SK-N-SH treated with all-trans-retinoic acid at 6 μM for 48 hours (cell line): ENCODE measurements at regions not wholly inside any gene's neighbourhood (a gene's known extent, or its start where the extent isn't known, plus 50 kb on each side); places are given as distances from the start of the nearest gene placed in this dataset.

Experiments
- ATAC-seq: fragments of 200-7000 bp; cut with Tn5 transposase; 3 replicates; pipeline ENCODE4 v1.9.1; 2020; ENCODE audit warnings: mild to moderate bottlenecking, moderate library complexity
- BACH2 ChIP-seq: fragments of 250-450 bp; sonication (Bioruptor Pico); IDR thresholded peaks from 2 replicates; pipeline ENCODE4 v1.9.0; 2021; ENCODE audit warnings: mild to moderate bottlenecking, borderline replicate concordance
- CSDC2 ChIP-seq: fragments of 250-450 bp; sonication (Bioruptor Pico); IDR thresholded peaks from 2 replicates; pipeline ENCODE4 v1.5.0; 2020; ENCODE audit warnings: mild to moderate bottlenecking, moderate library complexity
- ESRRG ChIP-seq: fragments of 250-450 bp; sonication (Bioruptor Pico); IDR thresholded peaks from 2 replicates; pipeline ENCODE4 v1.6.1; 2021; ENCODE audit warnings: mild to moderate bottlenecking
- GLIS3 ChIP-seq: fragments of 250-450 bp; sonication (Bioruptor Pico); IDR thresholded peaks from 2 replicates; pipeline ENCODE4 v1.5.0; 2020; ENCODE audit warnings: mild to moderate bottlenecking, moderate library complexity
- ISL1 ChIP-seq: fragments of 250-450 bp; sonication (Bioruptor Pico); IDR thresholded peaks from 2 replicates; pipeline ENCODE4 v2.1.2; 2022; ENCODE audit warnings: mild to moderate bottlenecking, moderate library complexity
- OSR1 ChIP-seq: fragments of 250-450 bp; sonication (Bioruptor Pico); IDR thresholded peaks from 2 replicates; pipeline ENCODE4 v1.8.0; 2022; ENCODE audit warnings: moderate library complexity, mild to moderate bottlenecking, inconsistent platforms
- POU6F1 ChIP-seq: fragments of 250-450 bp; sonication (Bioruptor Pico); IDR thresholded peaks from 2 replicates; pipeline ENCODE4 v1.8.0; 2021; ENCODE audit warnings: low read depth, mild to moderate bottlenecking, moderate library complexity, borderline replicate concordance
- PPARA ChIP-seq: fragments of 250-450 bp; sonication (Bioruptor Pico); IDR thresholded peaks from 2 replicates; pipeline ENCODE4 v1.5.0; 2020; ENCODE audit warnings: mild to moderate bottlenecking, borderline replicate concordance
- RARB ChIP-seq: fragments of 250-450 bp; sonication (Bioruptor Pico); IDR thresholded peaks from 2 replicates; pipeline ENCODE4 v1.8.0; 2021; ENCODE audit warnings: mild to moderate bottlenecking, moderate library complexity
- SNAI2 ChIP-seq: fragments of 250-450 bp; sonication (Bioruptor Pico); IDR thresholded peaks from 2 replicates; pipeline ENCODE4 v1.5.0; 2020; ENCODE audit warnings: mild to moderate bottlenecking, moderate library complexity
- TCF4 ChIP-seq: fragments of 250-450 bp; sonication (Bioruptor Pico); IDR thresholded peaks from 2 replicates; pipeline ENCODE4 v1.8.0; 2021; ENCODE audit warnings: mild to moderate bottlenecking, moderate library complexity, borderline replicate concordance
- TOX ChIP-seq: fragments of 250-450 bp; sonication (Bioruptor Pico); IDR thresholded peaks from 2 replicates; pipeline ENCODE4 v1.8.0; 2021; ENCODE audit warnings: mild to moderate bottlenecking, moderate library complexity, borderline replicate concordance
- TSHZ2 ChIP-seq: fragments of 250-450 bp; sonication (Bioruptor Pico); IDR thresholded peaks from 2 replicates; pipeline ENCODE4 v1.5.0; 2020; ENCODE audit warnings: mild to moderate bottlenecking, moderate library complexity
- ZC3H10 ChIP-seq: fragments of 250-450 bp; sonication (Bioruptor Pico); IDR thresholded peaks from 2 replicates; pipeline ENCODE4 v1.5.1; 2021; ENCODE audit warnings: mild to moderate bottlenecking, moderate library complexity
- ZFP3 ChIP-seq: fragments of 250-450 bp; sonication (Bioruptor Pico); IDR thresholded peaks from 2 replicates; pipeline ENCODE4 v1.5.0; 2020; ENCODE audit warnings: mild to moderate bottlenecking, moderate library complexity
- ZFP30 ChIP-seq: fragments of 450-650 bp; formaldehyde crosslinking; IDR thresholded peaks from 2 replicates; pipeline ENCODE4 v1.5.0; 2022; ENCODE audit warnings: mild to moderate bottlenecking, moderate library complexity
- ZNF565 ChIP-seq: fragments of 450-650 bp; formaldehyde crosslinking; conservative IDR thresholded peaks from 2 replicates; pipeline ENCODE4 v1.5.0; 2020; ENCODE audit warnings: low read depth, mild to moderate bottlenecking, moderate library complexity
- ZNF8 ChIP-seq: fragments of 450-650 bp; formaldehyde crosslinking; IDR thresholded peaks from 2 replicates; pipeline ENCODE4 v1.5.0; 2020; ENCODE audit warnings: mild to moderate bottlenecking, moderate library complexity
- TF ChIP-seq, protein P1 (sequence below): fragments of 250-450 bp; sonication (Bioruptor Pico); IDR thresholded peaks from 2 replicates; pipeline ENCODE4 v1.8.0; 2020; ENCODE audit warnings: mild to moderate bottlenecking, moderate library complexity, borderline replicate concordance
- TF ChIP-seq, protein P2 (sequence below): fragments of 250-450 bp; sonication (Bioruptor Pico); IDR thresholded peaks from 2 replicates; pipeline ENCODE4 v1.5.1; 2020; ENCODE audit warnings: low read depth, mild to moderate bottlenecking, moderate library complexity

GRCh38 chr4:53720776-53721175, 129.5 kb upstream of the LNX1 start:
- no peak for ATAC-seq

GRCh38 chr4:53717064-53717549, 125.8 kb upstream of the LNX1 start:
- ATAC-seq, result no peak
- no peak for TF ChIP-seq POU6F1 (CRISPR knock-in tag)
- TF ChIP-seq BACH2 (CRISPR knock-in tag), result no peak
- TF ChIP-seq PPARA, result no peak
- TF ChIP-seq ZFP30 (CRISPR knock-in tag), result no peak
- TF ChIP-seq ESRRG (CRISPR knock-in tag), result no peak
- TF ChIP-seq TSHZ2 (CRISPR knock-in tag), result no peak
- TF ChIP-seq, protein P1, sequence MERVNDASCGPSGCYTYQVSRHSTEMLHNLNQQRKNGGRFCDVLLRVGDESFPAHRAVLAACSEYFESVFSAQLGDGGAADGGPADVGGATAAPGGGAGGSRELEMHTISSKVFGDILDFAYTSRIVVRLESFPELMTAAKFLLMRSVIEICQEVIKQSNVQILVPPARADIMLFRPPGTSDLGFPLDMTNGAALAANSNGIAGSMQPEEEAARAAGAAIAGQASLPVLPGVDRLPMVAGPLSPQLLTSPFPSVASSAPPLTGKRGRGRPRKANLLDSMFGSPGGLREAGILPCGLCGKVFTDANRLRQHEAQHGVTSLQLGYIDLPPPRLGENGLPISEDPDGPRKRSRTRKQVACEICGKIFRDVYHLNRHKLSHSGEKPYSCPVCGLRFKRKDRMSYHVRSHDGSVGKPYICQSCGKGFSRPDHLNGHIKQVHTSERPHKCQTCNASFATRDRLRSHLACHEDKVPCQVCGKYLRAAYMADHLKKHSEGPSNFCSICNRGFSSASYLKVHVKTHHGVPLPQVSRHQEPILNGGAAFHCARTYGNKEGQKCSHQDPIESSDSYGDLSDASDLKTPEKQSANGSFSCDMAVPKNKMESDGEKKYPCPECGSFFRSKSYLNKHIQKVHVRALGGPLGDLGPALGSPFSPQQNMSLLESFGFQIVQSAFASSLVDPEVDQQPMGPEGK (CRISPR knock-in tag), result no peak
- TF ChIP-seq TOX (CRISPR knock-in tag), result no peak
- no peak for TF ChIP-seq ZNF565 (CRISPR knock-in tag)
- no peak for TF ChIP-seq ZC3H10 (CRISPR knock-in tag)
- TF ChIP-seq CSDC2 (CRISPR knock-in tag), result no peak
- no peak for TF ChIP-seq ISL1

More at GRCh38 chr4:53720776-53721175, 129.5 kb upstream of the LNX1 start:
- no peak for TF ChIP-seq ZNF8 (CRISPR knock-in tag)
- no peak for TF ChIP-seq POU6F1 (CRISPR knock-in tag)
- TF ChIP-seq TCF4 (CRISPR knock-in tag), result no peak
- no peak for TF ChIP-seq OSR1 (CRISPR knock-in tag)
- no peak for TF ChIP-seq ISL1
- TF ChIP-seq TOX (CRISPR knock-in tag), result no peak
- TF ChIP-seq SNAI2 (CRISPR knock-in tag), result no peak
- TF ChIP-seq, protein P2, sequence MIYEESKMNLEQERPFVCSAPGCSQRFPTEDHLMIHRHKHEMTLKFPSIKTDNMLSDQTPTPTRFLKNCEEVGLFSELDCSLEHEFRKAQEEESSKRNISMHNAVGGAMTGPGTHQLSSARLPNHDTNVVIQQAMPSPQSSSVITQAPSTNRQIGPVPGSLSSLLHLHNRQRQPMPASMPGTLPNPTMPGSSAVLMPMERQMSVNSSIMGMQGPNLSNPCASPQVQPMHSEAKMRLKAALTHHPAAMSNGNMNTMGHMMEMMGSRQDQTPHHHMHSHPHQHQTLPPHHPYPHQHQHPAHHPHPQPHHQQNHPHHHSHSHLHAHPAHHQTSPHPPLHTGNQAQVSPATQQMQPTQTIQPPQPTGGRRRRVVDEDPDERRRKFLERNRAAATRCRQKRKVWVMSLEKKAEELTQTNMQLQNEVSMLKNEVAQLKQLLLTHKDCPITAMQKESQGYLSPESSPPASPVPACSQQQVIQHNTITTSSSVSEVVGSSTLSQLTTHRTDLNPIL (CRISPR knock-in tag), result no peak
- TF ChIP-seq RARB (CRISPR knock-in tag), result no peak
- TF ChIP-seq, protein P1 (CRISPR knock-in tag), result no peak
- no peak for TF ChIP-seq TSHZ2 (CRISPR knock-in tag)
- TF ChIP-seq ZFP3 (CRISPR knock-in tag), result no peak
- no peak for TF ChIP-seq GLIS3 (CRISPR knock-in tag)
- TF ChIP-seq ZFP30 (CRISPR knock-in tag), result no peak
- TF ChIP-seq PPARA, result no peak
